Liver (tissue), 8 donors: ENCODE measurements at regions not wholly inside any gene's neighbourhood (a gene's known extent, or its start where the extent isn't known, plus 50 kb on each side); places are given as distances from the start of the nearest gene placed in this dataset.

ENCODE experiments used
- DNase-seq: peaks from one replicate; pipeline ENCODE4 v3.0.0-alpha.2; 2017; ENCODE audit warnings: low spot score
- H3K27ac ChIP-seq, 2 donors: one replicate each; pipeline ENCODE4 v1.7.0; 2013; ENCODE audit warnings: inconsistent platforms in 2 of 2, low read length in 2 of 2, control low read depth in 1 of 2, low read depth in 1 of 2, mild to moderate bottlenecking in 1 of 2
- H3K27me3 ChIP-seq, 4 donors: one replicate each; pipeline versions ENCODE4 v1.6.1 to v1.7.0; 2013; ENCODE audit warnings: low read length in 3 of 4, inconsistent platforms in 1 of 4, mild to moderate bottlenecking in 1 of 4, moderate library complexity in 1 of 4; ENCODE audit not compliant: control insufficient read depth in 4 of 4, insufficient read depth in 4 of 4
- H3K36me3 ChIP-seq, 4 donors: one replicate each; pipeline versions ENCODE4 v1.6.1 to v1.7.0; 2013; ENCODE audit warnings: low read length in 3 of 4, mild to moderate bottlenecking in 3 of 4, low read depth in 1 of 4, moderate library complexity in 1 of 4; ENCODE audit not compliant: control insufficient read depth in 4 of 4, insufficient read depth in 3 of 4
- H3K4me1 ChIP-seq, 4 donors: one replicate each; pipeline versions ENCODE4 v1.6.1 to v1.7.0; 2013; ENCODE audit warnings: low read length in 3 of 4, mild to moderate bottlenecking in 3 of 4, moderate library complexity in 1 of 4; ENCODE audit not compliant: control insufficient read depth in 4 of 4, insufficient read depth in 4 of 4
- H3K4me3 ChIP-seq, 3 donors: one replicate each; pipeline versions ENCODE4 v1.6.1 to v1.7.0; 2013; ENCODE audit warnings: low read length in 3 of 3, control low read depth in 1 of 3, low read depth in 1 of 3, mild to moderate bottlenecking in 1 of 3
- H3K9ac ChIP-seq, 2 donors: one replicate each; pipeline ENCODE4 v1.7.0; 2013; ENCODE audit warnings: low read length in 2 of 2, mild to moderate bottlenecking in 2 of 2, moderate library complexity in 2 of 2, control low read depth in 1 of 2, low read depth in 1 of 2
- H3K9me3 ChIP-seq, 4 donors: one replicate each; pipeline versions ENCODE4 v1.6.1 to v1.7.0; 2013; ENCODE audit warnings: low read length in 3 of 4; ENCODE audit not compliant: control insufficient read depth in 4 of 4
- EGR1 ChIP-seq, 2 donors: IDR thresholded peaks; 2 replicates each; pipeline ENCODE4 v1.6.1; 2016 to 2018; ENCODE audit warnings: antibody characterized with exemption in 2 of 2, low read depth in 2 of 2
- FOXA1 ChIP-seq: IDR thresholded peaks from 2 replicates; pipeline ENCODE4 v1.6.1; 2016; ENCODE audit warnings: antibody characterized with exemption
- FOXA2 ChIP-seq: IDR thresholded peaks from 2 replicates; pipeline ENCODE4 v1.6.1; 2016; ENCODE audit warnings: antibody characterized with exemption
- GABPA ChIP-seq, 2 donors: IDR thresholded peaks in 1 of 2; conservative IDR thresholded peaks in 1 of 2; 2 replicates each; pipeline ENCODE4 v1.6.1; 2016; ENCODE audit warnings: antibody characterized with exemption in 2 of 2, mild to moderate bottlenecking in 1 of 2, moderate library complexity in 1 of 2
- HNF4A ChIP-seq, 2 donors: conservative IDR thresholded peaks; 2 replicates each; pipeline ENCODE4 v1.6.1; 2016; ENCODE audit warnings: antibody characterized with exemption in 2 of 2, mild to moderate bottlenecking in 2 of 2
- HNF4G ChIP-seq: IDR thresholded peaks from 2 replicates; pipeline ENCODE4 v1.6.1; 2016; ENCODE audit warnings: antibody characterized with exemption
- JUND ChIP-seq, 2 donors: IDR thresholded peaks; 2 replicates each; pipeline ENCODE4 v1.6.1; 2016; ENCODE audit warnings: antibody characterized with exemption in 2 of 2
- NR2F2 ChIP-seq: IDR thresholded peaks from 2 replicates; pipeline ENCODE4 v1.6.1; 2016; ENCODE audit warnings: antibody characterized with exemption
- RAD21 ChIP-seq, 2 donors: IDR thresholded peaks; 2 replicates each; pipeline ENCODE4 v1.6.1; 2016; ENCODE audit warnings: antibody characterized with exemption in 2 of 2, mild to moderate bottlenecking in 2 of 2
- RXRA ChIP-seq, 2 donors: IDR thresholded peaks; 2 replicates each; pipeline ENCODE4 v1.6.1; 2017 to 2018; ENCODE audit warnings: antibody characterized with exemption in 2 of 2, mild to moderate bottlenecking in 1 of 2
- SP1 ChIP-seq: IDR thresholded peaks from 2 replicates; pipeline ENCODE4 v1.6.1; 2018; ENCODE audit warnings: antibody characterized with exemption, mild to moderate bottlenecking
- TAF1 ChIP-seq: conservative IDR thresholded peaks from 2 replicates; pipeline ENCODE4 v1.6.1; 2016; ENCODE audit warnings: antibody characterized with exemption, mild to moderate bottlenecking
- YY1 ChIP-seq: IDR thresholded peaks from 2 replicates; pipeline ENCODE4 v1.6.1; 2016; ENCODE audit warnings: antibody characterized with exemption, mild to moderate bottlenecking
- WGBS: extraction: QIAGEN DNeasy Blood & Tissue Kit; methylation state at CpG from one replicate; pipeline ENCODE4 v1.1.7; 2013; 5-methylcytosine and 5-hydroxymethylcytosine counted together
- TF ChIP-seq, protein P1 (sequence below): IDR thresholded peaks from 2 replicates; pipeline ENCODE4 v1.6.1; 2016; ENCODE audit warnings: antibody characterized with exemption, mild to moderate bottlenecking
- TF ChIP-seq, protein P2 (sequence below): IDR thresholded peaks from 2 replicates; pipeline ENCODE4 v1.6.1; 2016; ENCODE audit warnings: antibody characterized with exemption
- TF ChIP-seq, protein P3 (sequence below): fragments of 150-350 bp; IDR thresholded peaks from 2 replicates; pipeline ENCODE4 v1.5.1; 2017; ENCODE audit warnings: improper control_type of control experiment, low read depth, low read length; ENCODE audit not compliant: missing input control
- TF ChIP-seq, protein P4 (sequence below): IDR thresholded peaks from 2 replicates; pipeline ENCODE4 v1.6.1; 2016; ENCODE audit warnings: antibody characterized with exemption
- TF ChIP-seq, protein P5 (sequence below): IDR thresholded peaks from 2 replicates; pipeline ENCODE4 v1.6.1; 2016; ENCODE audit warnings: antibody characterized with exemption
- donor health status: healthy.
- donor health status: healthy.
- donor health status: healthy.
- donor health status: healthy.
- donor health status: healthy.

DNA sequence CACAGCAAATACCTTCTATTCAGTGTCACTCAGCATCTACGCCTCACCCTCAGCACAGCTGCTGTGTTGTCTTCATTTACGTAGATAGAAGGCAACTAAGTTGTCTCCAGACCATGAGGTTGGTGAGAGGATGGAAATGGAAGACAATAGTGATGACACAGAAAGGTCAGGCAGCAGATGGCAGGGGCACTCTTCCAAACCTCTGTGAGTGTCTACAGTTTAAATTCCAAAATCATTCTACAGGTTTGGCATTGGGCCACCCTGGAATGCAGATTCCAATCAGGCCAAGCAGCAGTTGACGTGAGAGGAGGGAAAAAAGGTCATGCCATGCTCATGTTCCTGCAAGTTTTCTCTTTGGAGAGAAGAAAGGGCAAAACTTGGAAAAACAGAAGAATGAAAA lies 68.7 kb upstream of the ADAMTSL1 start:
- H3K4me3 ChIP-seq, result no peak overlapping the region
- H3K36me3 ChIP-seq, result no peaks in the 10 kb centered on the region
- no peak overlapping the region for H3K27ac ChIP-seq
- H3K9me3 ChIP-seq, result no peaks in the 10 kb centered on the region
- H3K9ac ChIP-seq, result no peak overlapping the region
- WGBS, result 79% methylated on average over 3 of the region's 3 CpGs
- DNase-seq, result no peak
- TF ChIP-seq HNF4A (conservative IDR thresholded peaks at IDR 0.05) (no peak), FOXA1 (no peak), GABPA (IDR thresholded peaks at IDR 0.05 in 1 of 2, conservative IDR thresholded peaks at IDR 0.05 in 1 of 2) (no peak), NR2F2 (no peak), JUND (IDR thresholded peaks at IDR 0.05) (no peak), FOXA2 (no peak), YY1 (no peak), EGR1 (IDR thresholded peaks at IDR 0.05; ENCODE audit: low read depth in 2 of 2) (no peak), HNF4G (no peak), RAD21 (IDR thresholded peaks at IDR 0.05) (no peak), SP1 (no peak), TAF1 (no peak), RXRA (IDR thresholded peaks at IDR 0.05) (no peak)
- TF ChIP-seq, protein P1, sequence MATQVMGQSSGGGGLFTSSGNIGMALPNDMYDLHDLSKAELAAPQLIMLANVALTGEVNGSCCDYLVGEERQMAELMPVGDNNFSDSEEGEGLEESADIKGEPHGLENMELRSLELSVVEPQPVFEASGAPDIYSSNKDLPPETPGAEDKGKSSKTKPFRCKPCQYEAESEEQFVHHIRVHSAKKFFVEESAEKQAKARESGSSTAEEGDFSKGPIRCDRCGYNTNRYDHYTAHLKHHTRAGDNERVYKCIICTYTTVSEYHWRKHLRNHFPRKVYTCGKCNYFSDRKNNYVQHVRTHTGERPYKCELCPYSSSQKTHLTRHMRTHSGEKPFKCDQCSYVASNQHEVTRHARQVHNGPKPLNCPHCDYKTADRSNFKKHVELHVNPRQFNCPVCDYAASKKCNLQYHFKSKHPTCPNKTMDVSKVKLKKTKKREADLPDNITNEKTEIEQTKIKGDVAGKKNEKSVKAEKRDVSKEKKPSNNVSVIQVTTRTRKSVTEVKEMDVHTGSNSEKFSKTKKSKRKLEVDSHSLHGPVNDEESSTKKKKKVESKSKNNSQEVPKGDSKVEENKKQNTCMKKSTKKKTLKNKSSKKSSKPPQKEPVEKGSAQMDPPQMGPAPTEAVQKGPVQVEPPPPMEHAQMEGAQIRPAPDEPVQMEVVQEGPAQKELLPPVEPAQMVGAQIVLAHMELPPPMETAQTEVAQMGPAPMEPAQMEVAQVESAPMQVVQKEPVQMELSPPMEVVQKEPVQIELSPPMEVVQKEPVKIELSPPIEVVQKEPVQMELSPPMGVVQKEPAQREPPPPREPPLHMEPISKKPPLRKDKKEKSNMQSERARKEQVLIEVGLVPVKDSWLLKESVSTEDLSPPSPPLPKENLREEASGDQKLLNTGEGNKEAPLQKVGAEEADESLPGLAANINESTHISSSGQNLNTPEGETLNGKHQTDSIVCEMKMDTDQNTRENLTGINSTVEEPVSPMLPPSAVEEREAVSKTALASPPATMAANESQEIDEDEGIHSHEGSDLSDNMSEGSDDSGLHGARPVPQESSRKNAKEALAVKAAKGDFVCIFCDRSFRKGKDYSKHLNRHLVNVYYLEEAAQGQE, result no peak
- TF ChIP-seq, protein P2, sequence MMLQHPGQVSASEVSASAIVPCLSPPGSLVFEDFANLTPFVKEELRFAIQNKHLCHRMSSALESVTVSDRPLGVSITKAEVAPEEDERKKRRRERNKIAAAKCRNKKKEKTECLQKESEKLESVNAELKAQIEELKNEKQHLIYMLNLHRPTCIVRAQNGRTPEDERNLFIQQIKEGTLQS, result no peak
- TF ChIP-seq, protein P3, sequence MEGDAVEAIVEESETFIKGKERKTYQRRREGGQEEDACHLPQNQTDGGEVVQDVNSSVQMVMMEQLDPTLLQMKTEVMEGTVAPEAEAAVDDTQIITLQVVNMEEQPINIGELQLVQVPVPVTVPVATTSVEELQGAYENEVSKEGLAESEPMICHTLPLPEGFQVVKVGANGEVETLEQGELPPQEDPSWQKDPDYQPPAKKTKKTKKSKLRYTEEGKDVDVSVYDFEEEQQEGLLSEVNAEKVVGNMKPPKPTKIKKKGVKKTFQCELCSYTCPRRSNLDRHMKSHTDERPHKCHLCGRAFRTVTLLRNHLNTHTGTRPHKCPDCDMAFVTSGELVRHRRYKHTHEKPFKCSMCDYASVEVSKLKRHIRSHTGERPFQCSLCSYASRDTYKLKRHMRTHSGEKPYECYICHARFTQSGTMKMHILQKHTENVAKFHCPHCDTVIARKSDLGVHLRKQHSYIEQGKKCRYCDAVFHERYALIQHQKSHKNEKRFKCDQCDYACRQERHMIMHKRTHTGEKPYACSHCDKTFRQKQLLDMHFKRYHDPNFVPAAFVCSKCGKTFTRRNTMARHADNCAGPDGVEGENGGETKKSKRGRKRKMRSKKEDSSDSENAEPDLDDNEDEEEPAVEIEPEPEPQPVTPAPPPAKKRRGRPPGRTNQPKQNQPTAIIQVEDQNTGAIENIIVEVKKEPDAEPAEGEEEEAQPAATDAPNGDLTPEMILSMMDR, result no peak
- TF ChIP-seq, protein P4, sequence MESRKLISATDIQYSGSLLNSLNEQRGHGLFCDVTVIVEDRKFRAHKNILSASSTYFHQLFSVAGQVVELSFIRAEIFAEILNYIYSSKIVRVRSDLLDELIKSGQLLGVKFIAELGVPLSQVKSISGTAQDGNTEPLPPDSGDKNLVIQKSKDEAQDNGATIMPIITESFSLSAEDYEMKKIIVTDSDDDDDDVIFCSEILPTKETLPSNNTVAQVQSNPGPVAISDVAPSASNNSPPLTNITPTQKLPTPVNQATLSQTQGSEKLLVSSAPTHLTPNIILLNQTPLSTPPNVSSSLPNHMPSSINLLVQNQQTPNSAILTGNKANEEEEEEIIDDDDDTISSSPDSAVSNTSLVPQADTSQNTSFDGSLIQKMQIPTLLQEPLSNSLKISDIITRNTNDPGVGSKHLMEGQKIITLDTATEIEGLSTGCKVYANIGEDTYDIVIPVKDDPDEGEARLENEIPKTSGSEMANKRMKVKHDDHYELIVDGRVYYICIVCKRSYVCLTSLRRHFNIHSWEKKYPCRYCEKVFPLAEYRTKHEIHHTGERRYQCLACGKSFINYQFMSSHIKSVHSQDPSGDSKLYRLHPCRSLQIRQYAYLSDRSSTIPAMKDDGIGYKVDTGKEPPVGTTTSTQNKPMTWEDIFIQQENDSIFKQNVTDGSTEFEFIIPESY, result no peak
- TF ChIP-seq, protein P5, sequence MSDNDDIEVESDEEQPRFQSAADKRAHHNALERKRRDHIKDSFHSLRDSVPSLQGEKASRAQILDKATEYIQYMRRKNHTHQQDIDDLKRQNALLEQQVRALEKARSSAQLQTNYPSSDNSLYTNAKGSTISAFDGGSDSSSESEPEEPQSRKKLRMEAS, result no peak
- H3K27me3 ChIP-seq, result no peaks in the 10 kb centered on the region
- no peaks in the 10 kb centered on the region for H3K4me1 ChIP-seq
